ENCODE measurements at regions not wholly inside any gene's neighbourhood (a gene's known extent, or its start where the extent isn't known, plus 50 kb on each side); places are given as distances from the start of the nearest gene placed in this dataset.
"Not testable (repeated sequence)": the region's sequence is repeated elsewhere in the genome, so short reads cannot be mapped to it uniquely, and the experiment has no call there.

GRCh38 chr2:177000715-177001072, 211.9 kb upstream of the HNRNPA3 start:
- TF ChIP-seq CTCF (conservative IDR thresholded peaks at IDR 0.05; ENCODE audit: low read depth): no peak
- ChIA-PET POLR2A (ENCODE audit: low non-redundant PET) (no interaction called here), CTCF (no interaction called here)
- DNase-seq (ENCODE audit: low spot score): no peak
- no peak overlapping the region for H3K27ac ChIP-seq

GRCh38 chr2:177001334-177001733, 211.3 kb upstream of the HNRNPA3 start:
- CTCF ChIA-PET: interaction anchor here (0.7 kb wide), 1 partner anchor 16 kb away, joined by 3 read pairs; no protein-coding TSS in a partner anchor
- POLR2A ChIA-PET (ENCODE audit: low non-redundant PET): no interaction called here

GRCh38 chr2:177002983-177003382, 209.6 kb upstream of the HNRNPA3 start:
- DNase-seq (ENCODE audit: low spot score): no peak
- POLR2A ChIA-PET (ENCODE audit: low non-redundant PET): no interaction called here
- CTCF ChIA-PET: no interaction called here
- no peak for TF ChIP-seq CTCF (conservative IDR thresholded peaks at IDR 0.05; ENCODE audit: low read depth)
- no peak overlapping the region for H3K27ac ChIP-seq

More at GRCh38 chr2:177001334-177001733, 211.3 kb upstream of the HNRNPA3 start:
- no peak overlapping the region for H3K27ac ChIP-seq
- DNase-seq (ENCODE audit: low spot score): no peak
- no peak for TF ChIP-seq CTCF (conservative IDR thresholded peaks at IDR 0.05; ENCODE audit: low read depth)

GRCh38 chr2:177007726-177008125, 204.9 kb upstream of the HNRNPA3 start:
- CTCF ChIA-PET; POLR2A ChIA-PET (ENCODE audit: low non-redundant PET): not testable (repeated sequence)

GRCh38 chr2:177008662-177009061, 203.9 kb upstream of the HNRNPA3 start:
- H3K27ac ChIP-seq; DNase-seq (ENCODE audit: low spot score); POLR2A ChIA-PET (ENCODE audit: low non-redundant PET): not testable (repeated sequence)
- CTCF ChIA-PET: interaction anchor here (0.6 kb wide), 1 partner anchor 11 kb away, joined by 5 read pairs; no protein-coding TSS in a partner anchor

More at GRCh38 chr2:177007726-177008125, 204.9 kb upstream of the HNRNPA3 start:
- DNase-seq (ENCODE audit: low spot score); H3K27ac ChIP-seq: not testable (repeated sequence)

- ChIA-PET CTCF (no interaction called here), POLR2A (ENCODE audit: low non-redundant PET) (no interaction called here)
- TF ChIP-seq CTCF (conservative IDR thresholded peaks at IDR 0.05; ENCODE audit: low read depth): no peak
- no peak overlapping the region for H3K27ac ChIP-seq
- no peak for DNase-seq (ENCODE audit: low spot score)
Observed at GRCh38 chr2:177010146-177010545, 202.4 kb upstream of the HNRNPA3 start.

- no peak overlapping the region for H3K27ac ChIP-seq
- no peak for TF ChIP-seq CTCF (conservative IDR thresholded peaks at IDR 0.05; ENCODE audit: low read depth)
- DNase-seq (ENCODE audit: low spot score): no peak
- CTCF ChIA-PET: no interaction called here
- POLR2A ChIA-PET (ENCODE audit: low non-redundant PET): no interaction called here
Observed at GRCh38 chr2:177010861-177011260, 201.7 kb upstream of the HNRNPA3 start.

GRCh38 chr2:177014946-177015345, 197.6 kb upstream of the HNRNPA3 start:
- ChIA-PET POLR2A (ENCODE audit: low non-redundant PET) (no interaction called here), CTCF (interaction anchor here (0.6 to 0.7 kb wide), 3 partner anchors 26 to 744 kb away, joined by 3 to 6 read pairs (median 5); no protein-coding TSS in a partner anchor)
- TF ChIP-seq CTCF (conservative IDR thresholded peaks at IDR 0.05; ENCODE audit: low read depth): no peak
- no peak overlapping the region for H3K27ac ChIP-seq
- DNase-seq (ENCODE audit: low spot score): no peak

All from RWPE1 (cell line).